GM19238 (cell line): ENCODE measurements at regions not wholly inside any gene's neighbourhood (a gene's known extent, or its start where the extent isn't known, plus 50 kb on each side); places are given as distances from the start of the nearest gene placed in this dataset.
A peak's percentile ranks its signal among the peaks of the same experiment; 100 is the strongest.

Experiments
- DNase-seq: peaks from one replicate; pipeline ENCODE4 v3.0.0; 2011; ENCODE audit warnings: low spot score; ENCODE audit not compliant: insufficient read length

- DNase-seq, result no peak
Observed at GRCh38 chr13:107217251-107217650, 649.3 kb upstream of the ARGLU1 start.

GRCh38 chr13:107216046-107216755 is 648.3 kb upstream of the ARGLU1 start:
- no peak for DNase-seq

DNA sequence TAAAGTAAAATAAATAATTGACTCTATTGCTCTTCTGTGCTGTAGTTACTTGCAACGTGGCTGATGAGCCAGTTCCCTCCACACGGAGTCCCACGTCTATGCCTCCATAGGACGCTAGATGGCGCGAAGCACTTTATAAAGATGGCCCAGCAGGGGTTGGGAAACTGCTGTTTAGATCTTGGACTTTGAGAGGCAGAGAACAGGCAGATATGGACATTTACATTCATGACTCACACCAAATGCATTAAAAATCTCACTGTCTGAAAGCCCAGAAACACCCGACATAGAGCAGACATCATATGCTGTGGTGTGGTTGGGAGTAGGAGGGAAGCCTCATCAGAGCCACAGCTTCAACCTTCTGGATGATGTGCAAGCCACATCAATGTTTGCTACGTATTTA is 643.1 kb upstream of the ARGLU1 start:
- DNase-seq, result peak; percentile 27

DNA sequence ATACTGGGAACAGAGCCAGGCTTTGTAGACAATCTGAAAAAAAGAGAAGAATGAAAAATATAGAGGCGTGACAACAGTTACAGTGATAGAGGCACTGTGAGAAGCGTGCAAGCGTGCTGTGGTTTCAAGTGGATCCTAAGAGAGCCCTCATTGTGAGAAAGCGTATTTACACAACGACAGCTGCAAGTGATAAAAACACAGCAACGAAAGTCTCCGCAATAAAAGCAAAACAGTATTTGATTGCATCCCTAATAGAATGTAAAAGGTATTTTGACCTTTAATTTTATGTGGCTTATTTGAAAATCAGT is 642.7 kb upstream of the ARGLU1 start:
- DNase-seq, result no peak

GRCh38 chr13:107209824-107210722 is 642.1 kb upstream of the ARGLU1 start:
- no peak for DNase-seq

DNA sequence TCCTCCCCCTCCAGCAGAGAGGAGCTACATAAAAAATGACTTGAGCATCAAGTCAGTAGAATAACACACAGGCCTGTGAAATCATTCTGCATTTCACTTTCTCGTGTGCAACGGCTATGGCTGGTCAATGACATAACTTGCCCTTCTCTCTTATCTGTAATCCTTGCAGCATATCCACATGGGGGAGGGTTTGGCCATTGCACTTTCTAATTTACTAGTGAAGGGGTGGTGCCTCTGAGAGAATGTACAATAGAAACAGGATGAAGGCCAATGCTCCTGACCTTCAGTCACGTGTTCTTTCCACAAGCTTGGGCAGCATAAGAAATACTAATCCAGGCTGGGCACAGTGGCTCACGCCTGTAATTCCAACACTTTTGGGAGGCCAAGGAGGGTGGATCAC is 641.0 kb upstream of the ARGLU1 start:
- no peak for DNase-seq

DNA sequence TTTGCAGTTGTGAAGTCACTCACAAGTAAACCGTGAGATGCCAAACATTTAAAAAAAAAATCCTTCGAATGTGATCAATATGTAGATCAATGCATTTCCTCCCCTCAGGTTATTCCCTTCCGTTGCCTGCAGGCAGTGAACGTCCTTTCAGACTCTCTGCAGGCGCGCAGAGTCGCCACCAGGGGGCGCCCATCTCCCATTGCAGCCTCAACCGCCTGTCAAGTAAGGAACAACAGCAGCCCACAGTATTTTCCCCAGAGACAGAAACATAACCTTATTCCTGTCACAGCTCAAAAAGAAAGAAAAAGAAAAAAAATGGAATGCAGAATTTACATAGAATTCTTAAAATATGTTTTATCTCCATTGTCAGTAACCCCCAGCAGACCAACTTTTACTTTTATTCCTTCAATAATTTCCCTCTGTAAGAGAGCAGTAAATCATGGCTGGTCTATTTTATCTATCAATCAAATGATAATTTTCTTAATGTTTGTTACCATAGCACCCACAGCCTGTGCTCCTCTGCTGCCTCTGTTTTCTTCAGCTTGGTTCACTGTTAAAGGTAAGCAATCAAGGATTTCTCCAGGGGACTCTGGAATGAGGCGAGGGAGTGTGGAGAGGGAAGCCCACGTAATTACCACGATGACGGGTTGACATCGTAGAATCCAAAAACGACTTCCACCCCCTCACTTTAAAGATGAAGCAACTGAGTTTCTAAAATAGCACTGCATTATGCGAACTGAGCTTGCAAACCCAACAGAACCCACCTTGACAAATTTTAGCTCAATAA is 637.6 kb upstream of the ARGLU1 start:
- peak; percentile 42 for DNase-seq

GRCh38 chr13:107203146-107203847 is 635.4 kb upstream of the ARGLU1 start:
- DNase-seq, result no peak

DNA sequence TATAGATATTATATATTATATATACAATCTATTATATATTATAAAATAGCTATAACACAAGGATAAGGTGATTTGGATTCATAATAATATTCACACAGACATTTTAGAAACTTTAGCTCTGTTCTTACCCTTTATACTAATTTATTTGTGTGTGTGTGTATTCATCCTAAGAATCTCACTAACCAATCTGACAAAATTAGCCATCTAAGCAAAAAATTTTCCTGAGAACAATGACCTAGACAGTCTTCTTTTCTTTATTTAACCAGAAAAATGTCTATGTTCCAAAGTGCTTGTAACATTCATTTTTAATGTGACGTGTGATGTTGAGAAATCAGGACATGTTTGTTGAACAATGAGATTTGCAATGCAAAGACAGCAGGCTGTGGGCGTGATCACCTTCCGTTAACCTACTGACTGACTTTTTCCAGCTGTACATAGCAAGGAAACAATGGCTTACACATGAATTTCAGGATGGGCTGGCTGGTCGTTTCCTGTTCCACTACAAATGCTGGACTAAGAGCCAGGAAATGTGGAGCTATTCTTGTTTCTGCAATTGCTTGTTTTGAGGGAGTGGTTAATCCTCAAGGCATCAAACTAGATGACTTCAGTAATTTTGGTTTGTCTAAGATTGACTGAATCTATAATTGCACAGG is 634.6 kb upstream of the ARGLU1 start:
- DNase-seq, result no peak

GRCh38 chr13:107200491-107200890 is 632.6 kb upstream of the ARGLU1 start:
- no peak for DNase-seq

DNA sequence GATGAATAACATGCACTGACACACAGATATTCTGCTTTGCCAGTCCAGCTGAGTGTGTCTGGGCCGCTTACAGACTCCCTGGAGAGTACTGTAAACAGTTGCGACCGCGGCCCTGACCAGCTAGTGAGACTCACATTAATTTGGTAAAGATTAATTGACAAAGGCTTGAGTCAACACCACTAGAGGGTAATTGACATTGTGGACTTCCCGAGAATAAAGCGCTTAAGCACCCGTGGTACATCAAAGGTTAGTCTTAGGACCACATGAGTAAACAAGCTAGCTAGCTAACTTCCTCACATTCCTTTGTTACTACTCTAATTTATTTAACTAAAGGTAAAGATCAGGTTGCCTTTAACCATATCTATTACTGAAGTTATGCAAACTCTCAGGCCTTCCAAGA is 624.4 kb upstream of the ARGLU1 start:
- no peak for DNase-seq

- DNase-seq, result no peak
Observed at GRCh38 chr13:107190065-107190464, 622.1 kb upstream of the ARGLU1 start.

GRCh38 chr13:107185889-107186288 is 618.0 kb upstream of the ARGLU1 start:
- no peak for DNase-seq

- DNase-seq, result no peak
Observed at GRCh38 chr13:107170270-107170931, 602.5 kb upstream of the ARGLU1 start.

- DNase-seq, result no peak
Observed at GRCh38 chr13:107157271-107157670, 589.3 kb upstream of the ARGLU1 start.

DNA sequence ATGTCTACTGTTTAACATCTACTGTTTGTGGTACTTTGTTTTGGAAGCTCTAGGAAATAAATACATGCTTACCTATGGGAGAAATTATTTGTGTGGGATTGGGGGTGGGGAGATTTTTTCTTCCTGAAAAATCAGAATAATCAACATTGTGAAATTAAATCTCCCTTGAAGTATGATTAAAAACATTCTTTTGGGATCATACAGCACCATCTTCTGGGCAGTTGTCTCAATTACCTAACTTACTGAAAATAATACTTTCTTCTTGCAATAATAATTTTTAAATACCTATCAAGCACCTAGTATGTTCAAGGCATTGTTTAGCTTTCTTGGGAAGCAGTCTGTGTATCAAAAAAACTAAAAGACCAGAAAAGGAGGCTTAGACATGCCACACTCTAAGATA is 576.5 kb upstream of the ARGLU1 start:
- no peak for DNase-seq

DNA sequence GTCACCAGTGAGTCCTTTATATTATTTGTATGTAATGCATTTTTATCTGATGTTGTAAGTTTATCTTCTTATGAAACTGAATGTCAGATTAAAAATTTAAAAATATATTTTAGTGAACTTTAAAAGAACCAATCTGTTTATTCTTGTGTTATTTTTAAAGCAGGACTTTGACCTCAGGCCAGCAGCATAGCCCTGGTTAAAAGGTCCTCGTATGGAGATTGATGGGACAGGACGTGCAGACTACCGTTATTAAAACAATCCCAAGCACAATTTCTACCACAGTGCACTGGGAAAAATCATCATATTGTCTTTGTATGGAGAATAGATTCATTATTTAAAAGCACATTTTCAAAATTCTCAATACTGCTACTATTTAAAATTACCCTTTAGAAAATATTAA is 573.8 kb upstream of the ARGLU1 start:
- no peak for DNase-seq

DNA sequence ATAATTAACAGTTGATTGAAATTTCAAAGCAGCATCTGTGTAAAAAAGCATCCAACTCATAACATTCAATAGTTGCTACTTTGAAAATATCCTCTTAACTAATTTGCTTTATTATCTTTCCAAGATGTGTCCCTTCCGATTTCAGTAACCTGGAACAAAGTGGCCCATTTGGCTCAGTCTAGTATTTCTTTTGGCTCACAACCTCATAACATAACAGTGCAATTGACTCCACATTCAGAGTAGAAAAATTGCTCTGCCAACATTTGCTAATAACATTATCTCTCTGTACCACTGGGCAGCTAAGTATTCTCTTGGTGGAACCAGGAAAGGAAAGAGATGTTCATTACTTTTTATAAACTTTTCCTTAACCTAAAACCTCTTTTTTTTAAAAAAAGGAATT is 571.1 kb upstream of the ARGLU1 start:
- DNase-seq, result no peak

DNA sequence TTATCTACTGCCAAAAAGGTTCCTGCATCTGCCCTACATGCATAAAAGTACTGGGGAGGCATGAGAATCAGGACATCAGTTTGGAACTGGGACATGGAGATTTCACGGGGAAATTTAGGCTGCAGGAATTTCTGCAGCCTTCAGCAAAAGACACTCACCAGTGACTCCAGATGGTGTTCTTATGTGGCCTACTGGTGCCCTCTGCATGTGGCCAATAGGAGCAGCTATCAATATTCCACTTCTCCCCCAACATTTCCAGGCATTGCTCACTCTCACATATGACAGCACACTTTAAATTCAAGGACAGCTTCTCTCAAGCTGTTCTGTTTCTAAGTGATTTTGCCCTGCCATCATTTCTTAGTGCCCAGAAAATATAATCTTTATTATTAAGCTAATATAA is 570.5 kb upstream of the ARGLU1 start:
- DNase-seq, result no peak

DNA sequence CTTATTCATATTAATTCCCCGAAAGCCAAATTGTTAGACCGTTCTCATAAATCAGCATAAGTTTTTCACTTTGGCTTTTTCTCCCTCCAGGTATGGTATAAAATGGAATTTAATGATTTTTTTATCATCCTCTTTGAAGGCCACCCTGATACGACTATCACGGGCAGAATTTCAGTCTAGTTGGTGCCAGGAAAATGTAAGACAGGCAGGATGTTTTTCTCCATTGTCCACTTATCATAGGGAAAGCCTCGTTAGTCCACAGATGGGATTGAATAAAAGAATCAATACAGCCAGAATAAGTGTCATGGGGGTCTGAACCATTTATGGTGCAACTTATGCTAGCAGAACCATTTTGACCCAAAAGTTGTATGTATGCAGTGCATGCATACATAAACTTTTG is 566.0 kb upstream of the ARGLU1 start:
- DNase-seq, result no peak

DNA sequence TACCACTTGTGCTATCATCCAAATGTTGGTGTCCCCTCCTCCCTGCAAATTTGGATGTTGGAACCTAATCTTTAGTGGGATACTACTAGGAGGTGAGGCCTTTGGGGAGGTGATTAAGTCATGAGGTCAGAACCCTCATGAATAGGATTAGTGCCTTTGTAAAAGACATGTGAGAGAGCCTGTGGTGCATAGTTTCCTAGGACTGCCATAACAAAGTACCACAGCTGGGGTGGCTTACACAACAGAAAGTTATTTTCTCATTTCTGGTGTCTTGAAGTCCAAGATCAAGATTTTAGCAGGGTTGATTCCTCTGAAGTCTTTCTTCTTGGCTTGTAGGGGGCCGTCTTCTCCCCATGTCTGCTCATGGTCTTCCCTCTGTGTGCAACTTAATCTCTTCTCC is 562.6 kb upstream of the ARGLU1 start:
- no peak for DNase-seq
